NT2/D1 (cell line): ENCODE measurements at regions not wholly inside any gene's neighbourhood (a gene's known extent, or its start where the extent isn't known, plus 50 kb on each side); places are given as distances from the start of the nearest gene placed in this dataset.

Experiments
- DNase-seq: peaks from one replicate; pipeline ENCODE4 v3.0.0-alpha.2; 2011; ENCODE audit warnings: low read depth, low spot score
- H3K27me3 ChIP-seq: 2 replicates; pipeline ENCODE4 v1.6.0; 2011; ENCODE audit warnings: mild to moderate bottlenecking; ENCODE audit not compliant: insufficient read length, insufficient read depth
- H3K36me3 ChIP-seq: 2 replicates; pipeline ENCODE4 v1.6.1; 2011; ENCODE audit warnings: mild to moderate bottlenecking, low read length, mixed read lengths; ENCODE audit not compliant: insufficient read depth, insufficient read length
- H3K4me1 ChIP-seq: 2 replicates; pipeline ENCODE4 v1.5.1; 2011; ENCODE audit not compliant: insufficient read depth, insufficient read length
- H3K4me3 ChIP-seq: 2 replicates; pipeline ENCODE4 v1.5.1; 2011; ENCODE audit warnings: low read depth; ENCODE audit not compliant: insufficient read length
- H3K9ac ChIP-seq: 2 replicates; pipeline ENCODE4 v1.6.0; 2011; ENCODE audit warnings: low read depth; ENCODE audit not compliant: insufficient read length
- H3K9me3 ChIP-seq: 2 replicates; pipeline ENCODE4 v1.5.1; 2011; ENCODE audit warnings: mild to moderate bottlenecking, low read length; ENCODE audit not compliant: insufficient read depth
- SUZ12 ChIP-seq: IDR thresholded peaks from 2 replicates; pipeline ENCODE4 v1.6.1; 2011; ENCODE audit not compliant: insufficient read length, insufficient read depth; ENCODE audit errors: extremely low read depth
- YY1 ChIP-seq: IDR thresholded peaks from 2 replicates; pipeline ENCODE4 v1.6.1; 2011; ENCODE audit not compliant: insufficient read length, insufficient read depth
- ZNF274 ChIP-seq: IDR thresholded peaks from 2 replicates; pipeline ENCODE4 v1.6.1; 2011; ENCODE audit warnings: mild to moderate bottlenecking, low read depth, low read length

DNA sequence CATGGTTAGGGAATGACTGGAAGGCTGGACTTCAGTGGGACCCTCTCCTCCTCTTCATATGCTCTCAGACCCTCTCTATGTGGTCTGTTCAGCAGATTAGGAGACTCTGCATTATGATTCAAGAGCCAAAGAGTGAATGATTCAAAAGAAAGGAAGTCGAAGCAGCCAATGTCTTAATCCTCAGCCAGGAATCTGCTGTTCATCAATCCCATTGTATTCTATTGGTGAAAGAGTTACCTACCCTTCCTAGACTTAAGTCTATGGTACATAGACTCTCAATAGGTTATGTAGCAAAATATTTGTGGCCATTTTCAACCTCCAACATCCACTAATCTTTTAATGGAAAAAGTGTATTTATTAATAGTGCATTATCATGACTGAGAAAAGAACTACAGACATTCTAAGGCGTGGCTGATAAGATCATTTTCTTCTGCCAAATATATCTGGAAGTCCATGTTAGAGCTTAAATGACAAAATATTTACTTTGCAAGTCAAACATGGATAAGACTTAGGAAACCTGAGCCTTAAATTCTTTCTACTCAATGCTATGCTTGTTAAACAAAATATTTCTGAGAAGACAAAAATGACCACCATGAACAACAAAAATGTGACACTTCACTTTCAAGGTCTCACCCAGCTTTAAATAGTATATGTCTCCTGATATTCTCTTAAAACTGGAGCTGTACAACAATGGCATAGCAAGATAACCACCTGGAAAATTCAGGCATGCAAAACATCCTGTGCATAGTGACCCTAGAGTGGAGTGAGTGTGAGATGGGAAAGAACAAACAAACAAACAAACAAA is 1100.6 kb downstream of the GALC start:
- no peaks in the 10 kb centered on the region for H3K36me3 ChIP-seq
- no peaks in the 10 kb centered on the region for H3K27me3 ChIP-seq
- no peak for DNase-seq
- H3K4me3 ChIP-seq: no peak overlapping the region
- no peak for TF ChIP-seq ZNF274
- no peak for TF ChIP-seq SUZ12
- TF ChIP-seq YY1: no peak
- H3K9ac ChIP-seq: no peak overlapping the region
- no peaks in the 10 kb centered on the region for H3K9me3 ChIP-seq
- H3K4me1 ChIP-seq: no peaks in the 10 kb centered on the region

DNA sequence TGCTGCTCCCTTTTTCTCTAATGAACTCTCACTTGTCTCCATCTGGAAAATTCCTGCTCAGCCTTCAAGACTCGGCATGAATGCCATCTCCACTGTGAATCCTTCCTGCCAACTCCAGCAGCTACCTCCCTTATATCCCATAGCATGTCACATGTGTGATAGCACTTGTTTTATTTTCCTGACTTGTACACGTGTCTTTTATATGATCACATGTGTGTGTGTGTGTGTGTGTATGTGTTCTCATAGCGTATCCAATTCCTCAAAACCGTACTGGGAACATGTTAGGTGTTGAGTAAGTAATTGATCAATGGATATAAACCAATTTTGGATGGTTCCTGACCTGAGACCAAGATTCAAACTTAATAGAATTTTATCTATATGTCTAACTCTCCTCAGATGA is 1107.7 kb downstream of the GALC start:
- H3K27me3 ChIP-seq: no peaks in the 10 kb centered on the region
- no peak overlapping the region for H3K4me3 ChIP-seq
- no peaks in the 10 kb centered on the region for H3K9me3 ChIP-seq
- no peak overlapping the region for H3K9ac ChIP-seq
- no peaks in the 10 kb centered on the region for H3K4me1 ChIP-seq
- no peaks in the 10 kb centered on the region for H3K36me3 ChIP-seq
- TF ChIP-seq SUZ12 (no peak), ZNF274 (no peak), YY1 (no peak)
- DNase-seq: no peak

DNA sequence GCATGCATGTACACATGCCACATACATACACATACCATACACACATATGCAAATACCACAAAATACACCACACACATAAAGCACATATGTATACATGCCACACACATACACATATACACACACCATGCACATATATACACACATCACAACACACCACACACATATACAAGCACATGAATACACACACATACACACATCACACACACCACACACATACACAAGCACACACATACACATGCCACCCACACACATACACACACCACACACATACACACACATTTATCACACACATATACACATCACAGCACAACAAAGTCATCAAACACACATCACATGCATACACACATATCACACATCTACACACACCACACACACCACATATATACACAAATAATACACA is 1108.5 kb downstream of the GALC start:
- Histone ChIP-seq H3K9me3 (no peaks in the 10 kb centered on the region), H3K27me3 (no peaks in the 10 kb centered on the region), H3K4me1 (no peaks in the 10 kb centered on the region), H3K36me3 (no peaks in the 10 kb centered on the region), H3K4me3 (no peak overlapping the region), H3K9ac (no peak overlapping the region)
- TF ChIP-seq ZNF274: no peak
- TF ChIP-seq YY1: no peak
- TF ChIP-seq SUZ12: no peak
- DNase-seq: no peak

DNA sequence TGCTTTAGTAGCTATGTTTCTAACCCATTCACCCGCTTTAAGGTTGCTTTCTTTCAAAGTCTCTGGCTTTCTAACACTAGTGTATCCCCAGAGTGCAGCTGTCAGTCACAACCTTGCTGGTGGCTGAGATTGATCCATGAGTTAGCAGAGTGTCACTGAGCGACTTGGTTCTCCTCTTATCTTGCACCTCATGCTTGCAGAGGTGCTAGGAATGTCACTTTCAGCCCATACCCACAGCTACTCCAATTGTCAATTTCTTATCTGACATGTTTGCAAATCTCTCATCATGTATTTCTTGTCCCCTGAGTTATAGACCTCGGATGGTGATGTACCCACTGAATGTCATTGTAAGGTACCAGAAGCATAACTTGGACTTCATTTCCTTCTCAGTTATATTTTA is 1110.2 kb downstream of the GALC start:
- no peak for TF ChIP-seq ZNF274
- no peak for TF ChIP-seq YY1
- no peak for TF ChIP-seq SUZ12

DNA sequence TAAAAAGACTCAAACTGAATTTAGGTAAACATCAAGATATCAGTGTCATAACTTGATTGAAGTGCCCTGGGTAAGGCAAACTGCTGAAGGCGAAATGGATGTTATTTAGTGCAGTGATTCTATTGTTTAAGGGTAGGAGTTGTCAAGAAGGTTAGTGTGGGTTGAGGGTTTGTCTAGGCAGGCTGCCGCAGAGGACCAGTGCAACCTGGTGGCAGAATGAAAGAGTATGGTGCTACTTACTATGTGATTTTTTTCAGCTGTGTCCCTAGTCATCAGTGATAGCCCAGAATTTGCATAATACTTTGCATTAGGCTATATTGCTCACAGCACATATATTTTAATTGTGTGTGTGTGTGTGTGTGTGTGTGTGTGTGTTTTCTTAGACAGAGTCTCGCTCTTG is 1127.0 kb downstream of the GALC start:
- Histone ChIP-seq H3K9ac (no peak overlapping the region), H3K36me3 (no peaks in the 10 kb centered on the region), H3K27me3 (no peaks in the 10 kb centered on the region), H3K9me3 (no peaks in the 10 kb centered on the region), H3K4me1 (no peaks in the 10 kb centered on the region), H3K4me3 (no peak overlapping the region)
- no peak for DNase-seq
- no peak for TF ChIP-seq SUZ12
- no peak for TF ChIP-seq ZNF274
- TF ChIP-seq YY1: no peak

More for the DNA sequence above, 1110.2 kb downstream of the GALC start:
- Histone ChIP-seq H3K9ac (no peak overlapping the region), H3K36me3 (no peaks in the 10 kb centered on the region), H3K9me3 (no peaks in the 10 kb centered on the region), H3K27me3 (no peaks in the 10 kb centered on the region), H3K4me1 (no peaks in the 10 kb centered on the region), H3K4me3 (no peak overlapping the region)
- no peak for DNase-seq

DNA sequence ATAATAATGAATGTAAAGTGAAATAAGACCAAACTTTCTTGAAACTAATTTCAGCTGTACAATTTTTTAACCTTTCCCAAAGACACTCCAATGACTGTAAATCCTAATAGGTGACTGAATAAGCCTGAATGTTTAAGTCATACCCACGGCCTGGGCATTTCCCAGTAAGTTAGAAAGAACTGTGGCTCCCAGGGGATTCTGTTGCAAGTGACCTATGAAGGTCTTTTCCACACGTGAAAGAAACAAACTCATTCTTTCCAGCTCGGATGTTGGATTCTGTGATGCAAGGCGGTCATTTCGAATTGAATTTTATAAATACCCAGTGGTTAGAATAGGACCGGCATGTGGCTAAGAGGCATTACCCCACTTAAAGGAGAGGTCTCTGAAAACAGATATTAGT is 1134.4 kb downstream of the GALC start:
- DNase-seq: no peak
- no peaks in the 10 kb centered on the region for H3K9me3 ChIP-seq
- H3K4me3 ChIP-seq: no peak overlapping the region
- H3K9ac ChIP-seq: no peak overlapping the region
- H3K36me3 ChIP-seq: no peaks in the 10 kb centered on the region
- H3K27me3 ChIP-seq: no peaks in the 10 kb centered on the region
- TF ChIP-seq SUZ12 (no peak), YY1 (no peak), ZNF274 (no peak)
- H3K4me1 ChIP-seq: no peaks in the 10 kb centered on the region

DNA sequence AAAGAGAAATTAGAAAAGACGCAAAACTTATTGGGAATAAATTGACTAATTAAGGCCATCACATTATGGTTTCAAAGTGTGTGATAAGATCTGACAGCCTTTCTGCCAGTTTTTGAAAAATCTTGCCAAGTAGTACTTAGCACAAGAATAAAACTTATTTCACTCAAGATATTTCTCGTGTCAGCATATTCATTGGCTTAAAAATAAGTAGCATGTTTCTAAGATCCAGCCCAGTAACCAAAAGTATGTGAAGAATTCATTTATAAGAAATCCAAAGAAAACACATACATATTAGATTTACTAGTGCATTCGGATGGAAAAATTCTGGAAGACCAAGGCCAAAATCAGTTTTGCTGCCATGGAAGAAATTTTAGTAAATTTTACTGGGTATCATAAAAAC is 1135.0 kb downstream of the GALC start:
- no peak overlapping the region for H3K9ac ChIP-seq
- H3K4me1 ChIP-seq: no peaks in the 10 kb centered on the region
- TF ChIP-seq YY1 (no peak), SUZ12 (no peak), ZNF274 (no peak)
- DNase-seq: no peak
- H3K36me3 ChIP-seq: no peaks in the 10 kb centered on the region
- no peak overlapping the region for H3K4me3 ChIP-seq
- no peaks in the 10 kb centered on the region for H3K9me3 ChIP-seq
- H3K27me3 ChIP-seq: no peaks in the 10 kb centered on the region

DNA sequence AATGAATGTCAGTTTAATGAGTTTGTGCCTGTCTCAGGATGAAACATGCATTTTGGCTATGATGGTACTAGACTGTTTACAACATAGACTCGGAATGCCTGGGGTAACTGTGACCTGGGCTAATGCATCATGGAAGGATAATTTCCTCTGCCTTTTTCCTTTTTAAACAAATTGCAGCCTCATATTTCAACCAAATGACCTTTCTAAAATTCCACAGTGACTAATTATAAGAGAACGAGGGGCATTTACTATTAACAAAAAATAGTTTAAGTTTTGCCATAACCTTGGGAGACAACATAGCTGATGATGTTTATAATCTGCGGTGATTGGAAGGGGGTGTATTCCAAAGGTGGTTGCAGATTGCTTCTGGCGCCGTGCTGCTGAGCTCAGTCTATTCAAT is 1140.5 kb downstream of the GALC start:
- DNase-seq: no peak
- Histone ChIP-seq H3K4me3 (no peak overlapping the region), H3K4me1 (no peaks in the 10 kb centered on the region), H3K27me3 (no peaks in the 10 kb centered on the region), H3K36me3 (no peaks in the 10 kb centered on the region), H3K9ac (no peak overlapping the region), H3K9me3 (no peaks in the 10 kb centered on the region)
- no peak for TF ChIP-seq SUZ12
- no peak for TF ChIP-seq ZNF274
- TF ChIP-seq YY1: no peak
